ENCODE measurements at regions not wholly inside any gene's neighbourhood (a gene's known extent, or its start where the extent isn't known, plus 50 kb on each side); places are given as distances from the start of the nearest gene placed in this dataset.
A peak's percentile ranks its signal among the peaks of the same experiment; 100 is the strongest.

- TF ChIP-seq ATF1 (CRISPR knock-in tag; IDR thresholded peaks at IDR 0.05) = no peak
- TF ChIP-seq, protein P1, sequence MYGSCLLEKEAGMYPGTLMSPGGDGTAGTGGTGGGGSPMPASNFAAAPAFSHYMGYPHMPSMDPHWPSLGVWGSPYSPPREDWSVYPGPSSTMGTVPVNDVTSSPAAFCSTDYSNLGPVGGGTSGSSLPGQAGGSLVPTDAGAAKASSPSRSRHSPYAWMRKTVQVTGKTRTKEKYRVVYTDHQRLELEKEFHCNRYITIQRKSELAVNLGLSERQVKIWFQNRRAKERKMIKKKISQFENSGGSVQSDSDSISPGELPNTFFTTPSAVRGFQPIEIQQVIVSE (CRISPR knock-in tag; IDR thresholded peaks at IDR 0.05; ENCODE audit: borderline replicate concordance) = no peak
Observed at GRCh38 chr2:129187343-129187742, 792.1 kb upstream of the RAB6C start (continued).

- POLR2A ChIA-PET = no interaction called here
- Mint-ChIP-seq H3K9me3 (peaks cover 3% of the 10 kb centered on the region), H3K4me1 (peaks cover 61% of the 10 kb centered on the region), H3K36me3 (no peaks in the 10 kb centered on the region), H3K4me3 (no peak overlapping the region), H3K27ac (no peak overlapping the region), H3K27me3 (ENCODE audit: low read depth) (peaks cover 25% of the 10 kb centered on the region)
- no peak for DNase-seq (ENCODE audit: low spot score)
- TF ChIP-seq MYBL2 (CRISPR knock-in tag; IDR thresholded peaks at IDR 0.05) (no peak), ESRRA (CRISPR knock-in tag; IDR thresholded peaks at IDR 0.05; ENCODE audit: borderline replicate concordance) (no peak), FOXP1 (CRISPR knock-in tag; IDR thresholded peaks at IDR 0.05; ENCODE audit: borderline replicate concordance) (no peak), ZNF671 (CRISPR knock-in tag; IDR thresholded peaks at IDR 0.05) (no peak), CREB1 (CRISPR knock-in tag; IDR thresholded peaks at IDR 0.05) (no peak), GABPB1 (CRISPR knock-in tag; IDR thresholded peaks at IDR 0.05) (no peak)
- TF ChIP-seq, protein P2, sequence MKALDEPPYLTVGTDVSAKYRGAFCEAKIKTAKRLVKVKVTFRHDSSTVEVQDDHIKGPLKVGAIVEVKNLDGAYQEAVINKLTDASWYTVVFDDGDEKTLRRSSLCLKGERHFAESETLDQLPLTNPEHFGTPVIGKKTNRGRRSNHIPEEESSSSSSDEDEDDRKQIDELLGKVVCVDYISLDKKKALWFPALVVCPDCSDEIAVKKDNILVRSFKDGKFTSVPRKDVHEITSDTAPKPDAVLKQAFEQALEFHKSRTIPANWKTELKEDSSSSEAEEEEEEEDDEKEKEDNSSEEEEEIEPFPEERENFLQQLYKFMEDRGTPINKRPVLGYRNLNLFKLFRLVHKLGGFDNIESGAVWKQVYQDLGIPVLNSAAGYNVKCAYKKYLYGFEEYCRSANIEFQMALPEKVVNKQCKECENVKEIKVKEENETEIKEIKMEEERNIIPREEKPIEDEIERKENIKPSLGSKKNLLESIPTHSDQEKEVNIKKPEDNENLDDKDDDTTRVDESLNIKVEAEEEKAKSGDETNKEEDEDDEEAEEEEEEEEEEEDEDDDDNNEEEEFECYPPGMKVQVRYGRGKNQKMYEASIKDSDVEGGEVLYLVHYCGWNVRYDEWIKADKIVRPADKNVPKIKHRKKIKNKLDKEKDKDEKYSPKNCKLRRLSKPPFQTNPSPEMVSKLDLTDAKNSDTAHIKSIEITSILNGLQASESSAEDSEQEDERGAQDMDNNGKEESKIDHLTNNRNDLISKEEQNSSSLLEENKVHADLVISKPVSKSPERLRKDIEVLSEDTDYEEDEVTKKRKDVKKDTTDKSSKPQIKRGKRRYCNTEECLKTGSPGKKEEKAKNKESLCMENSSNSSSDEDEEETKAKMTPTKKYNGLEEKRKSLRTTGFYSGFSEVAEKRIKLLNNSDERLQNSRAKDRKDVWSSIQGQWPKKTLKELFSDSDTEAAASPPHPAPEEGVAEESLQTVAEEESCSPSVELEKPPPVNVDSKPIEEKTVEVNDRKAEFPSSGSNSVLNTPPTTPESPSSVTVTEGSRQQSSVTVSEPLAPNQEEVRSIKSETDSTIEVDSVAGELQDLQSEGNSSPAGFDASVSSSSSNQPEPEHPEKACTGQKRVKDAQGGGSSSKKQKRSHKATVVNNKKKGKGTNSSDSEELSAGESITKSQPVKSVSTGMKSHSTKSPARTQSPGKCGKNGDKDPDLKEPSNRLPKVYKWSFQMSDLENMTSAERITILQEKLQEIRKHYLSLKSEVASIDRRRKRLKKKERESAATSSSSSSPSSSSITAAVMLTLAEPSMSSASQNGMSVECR (CRISPR knock-in tag; IDR thresholded peaks at IDR 0.05; ENCODE audit: borderline replicate concordance) = no peak
- TF ChIP-seq, protein P3, sequence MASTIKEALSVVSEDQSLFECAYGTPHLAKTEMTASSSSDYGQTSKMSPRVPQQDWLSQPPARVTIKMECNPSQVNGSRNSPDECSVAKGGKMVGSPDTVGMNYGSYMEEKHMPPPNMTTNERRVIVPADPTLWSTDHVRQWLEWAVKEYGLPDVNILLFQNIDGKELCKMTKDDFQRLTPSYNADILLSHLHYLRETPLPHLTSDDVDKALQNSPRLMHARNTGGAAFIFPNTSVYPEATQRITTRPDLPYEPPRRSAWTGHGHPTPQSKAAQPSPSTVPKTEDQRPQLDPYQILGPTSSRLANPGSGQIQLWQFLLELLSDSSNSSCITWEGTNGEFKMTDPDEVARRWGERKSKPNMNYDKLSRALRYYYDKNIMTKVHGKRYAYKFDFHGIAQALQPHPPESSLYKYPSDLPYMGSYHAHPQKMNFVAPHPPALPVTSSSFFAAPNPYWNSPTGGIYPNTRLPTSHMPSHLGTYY (CRISPR knock-in tag; IDR thresholded peaks at IDR 0.05) = no peak
- CTCF ChIA-PET = no interaction called here
- no peak for ATAC-seq
Observed at GRCh38 chr2:129188451-129188850, 791.0 kb upstream of the RAB6C start.

GRCh38 chr2:129189617-129190319, 789.7 kb upstream of the RAB6C start:
- ATAC-seq (peak; percentile 69), DNase-seq (ENCODE audit: low spot score) (peak; percentile 26)
- Mint-ChIP-seq H3K4me3 (no peak overlapping the region), H3K36me3 (no peaks in the 10 kb centered on the region), H3K27me3 (ENCODE audit: low read depth) (peaks cover 25% of the 10 kb centered on the region), H3K27ac (no peak overlapping the region), H3K4me1 (peaks cover 68% of the 10 kb centered on the region), H3K9me3 (peaks cover 3% of the 10 kb centered on the region)
- CTCF ChIA-PET = interaction anchor here (0.9 to 1.9 kb wide), 3 partner anchors 11 to 558 kb away, joined by 4 to 5 read pairs (median 5); no protein-coding TSS in a partner anchor
- POLR2A ChIA-PET = no interaction called here
- 0 out of 2 replicates have a peak, but pooled peaks have one; percentile 24 for TF ChIP-seq MAX (CRISPR knock-in tag; IDR thresholded peaks at IDR 0.05)
- TF ChIP-seq EMX1 (CRISPR knock-in tag; IDR thresholded peaks at IDR 0.05) = no peak

DNA sequence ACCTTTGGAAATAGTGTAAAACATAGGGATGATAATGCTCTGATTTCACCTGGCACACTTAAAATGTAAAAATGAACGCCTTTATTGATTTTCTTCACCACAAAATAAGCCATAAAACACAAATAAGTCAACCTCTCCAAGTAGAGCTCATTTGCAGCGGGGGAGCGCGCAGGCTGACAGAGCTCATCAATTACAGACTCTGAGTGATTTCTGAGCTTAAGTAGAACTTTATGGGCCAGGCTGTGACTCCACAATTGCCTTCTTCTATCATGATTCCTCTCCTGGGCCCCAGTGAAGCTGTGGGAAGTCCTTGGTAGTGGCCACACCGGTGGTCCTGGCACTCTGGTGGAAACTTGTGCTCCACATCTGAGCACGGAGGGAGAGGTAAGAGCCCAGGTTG, 789.0 kb upstream of the RAB6C start:
- ATAC-seq = no peak
- Mint-ChIP-seq H3K4me1 (peaks cover 68% of the 10 kb centered on the region), H3K27ac (no peak overlapping the region), H3K27me3 (ENCODE audit: low read depth) (peaks cover 25% of the 10 kb centered on the region), H3K36me3 (no peaks in the 10 kb centered on the region), H3K4me3 (no peak overlapping the region), H3K9me3 (peaks cover 3% of the 10 kb centered on the region)
- no peak for DNase-seq (ENCODE audit: low spot score)
- ChIA-PET POLR2A (no interaction called here), CTCF (interaction anchor here (0.5 to 1.9 kb wide), 4 partner anchors 16 to 558 kb away, joined by 3 to 5 read pairs (median 4); no protein-coding TSS in a partner anchor)
- TF ChIP-seq ESRRA (CRISPR knock-in tag; IDR thresholded peaks at IDR 0.05; ENCODE audit: borderline replicate concordance) (no peak), ZNF416 (CRISPR knock-in tag; IDR thresholded peaks at IDR 0.05) (no peak), TP53 (CRISPR knock-in tag; IDR thresholded peaks at IDR 0.05) (no peak), FOXK1 (CRISPR knock-in tag; IDR thresholded peaks at IDR 0.05) (no peak), CTCF (IDR thresholded peaks at IDR 0.05) (no peak), NR1H2 (CRISPR knock-in tag; IDR thresholded peaks at IDR 0.05) (no peak)
- TF ChIP-seq, protein P3 (CRISPR knock-in tag; IDR thresholded peaks at IDR 0.05) = no peak
